ENCODE measurements at regions not wholly inside any gene's neighbourhood (a gene's known extent, or its start where the extent isn't known, plus 50 kb on each side); places are given as distances from the start of the nearest gene placed in this dataset.
A peak's percentile ranks its signal among the peaks of the same experiment; 100 is the strongest.
"Not testable (repeated sequence)": the region's sequence is repeated elsewhere in the genome, so short reads cannot be mapped to it uniquely, and the experiment has no call there.

GRCh38 chr12:76177821-76178220 lies 93.3 kb upstream of the NAP1L1 start:
- Histone ChIP-seq H3K4me3 (ENCODE audit: low read depth, low read length) (no peak overlapping the region), H3K36me3 (ENCODE audit: control insufficient read depth, insufficient read depth, low read length) (no peaks in the 10 kb centered on the region), H3K27me3 (ENCODE audit: control insufficient read depth, insufficient read depth, low read length) (no peaks in the 10 kb centered on the region)
- POLR2A ChIA-PET = no interaction called here
- CTCF ChIA-PET = interaction anchor here (4.3 kb wide), 1 partner anchor 18 kb away, joined by 22 read pairs; no protein-coding TSS in a partner anchor
- TF ChIP-seq CTCF (IDR thresholded peaks at IDR 0.05; ENCODE audit: insufficient read depth, low read depth, low read length) = no peak
- DNase-seq (ENCODE audit: low read depth) = no peak

- DNase-seq (ENCODE audit: low read depth) = no peak
- Histone ChIP-seq H3K36me3 (ENCODE audit: control insufficient read depth, insufficient read depth, low read length) (no peaks in the 10 kb centered on the region), H3K27me3 (ENCODE audit: control insufficient read depth, insufficient read depth, low read length) (no peaks in the 10 kb centered on the region), H3K4me3 (ENCODE audit: low read depth, low read length) (no peak overlapping the region)
- ChIA-PET CTCF (interaction anchor here (0.6 to 4.3 kb wide), 2 partner anchors 18 to 145 kb away, joined by 3 to 22 read pairs; partner anchors contain the start of gene PHLDA1), POLR2A (no interaction called here)
- no peak for TF ChIP-seq CTCF (IDR thresholded peaks at IDR 0.05; ENCODE audit: insufficient read depth, low read depth, low read length)
These were observed 92.5 kb upstream of the NAP1L1 start for GRCh38 chr12:76176940-76177339.

GRCh38 chr12:76175946-76176345 lies 91.5 kb upstream of the NAP1L1 start:
- CTCF ChIA-PET = interaction anchor here (0.9 to 4.3 kb wide), 4 partner anchors 17 to 649 kb away, joined by 3 to 22 read pairs (median 3); partner anchors contain the start of gene BBS10
- POLR2A ChIA-PET = not testable (repeated sequence)

GRCh38 chr12:76173756-76174155 lies 89.3 kb upstream of the NAP1L1 start:
- H3K27me3 ChIP-seq (ENCODE audit: control insufficient read depth, insufficient read depth, low read length) = no peaks in the 10 kb centered on the region
- ChIA-PET POLR2A (no interaction called here), CTCF (no interaction called here)
- TF ChIP-seq CTCF (IDR thresholded peaks at IDR 0.05; ENCODE audit: insufficient read depth, low read depth, low read length) = no peak
- H3K4me3 ChIP-seq (ENCODE audit: low read depth, low read length) = no peak overlapping the region
- no peaks in the 10 kb centered on the region for H3K36me3 ChIP-seq (ENCODE audit: control insufficient read depth, insufficient read depth, low read length)
- no peak for DNase-seq (ENCODE audit: low read depth)

More at GRCh38 chr12:76175946-76176345, 91.5 kb upstream of the NAP1L1 start:
- H3K4me3 ChIP-seq (ENCODE audit: low read depth, low read length); H3K27me3 ChIP-seq (ENCODE audit: control insufficient read depth, insufficient read depth, low read length); DNase-seq (ENCODE audit: low read depth); H3K36me3 ChIP-seq (ENCODE audit: control insufficient read depth, insufficient read depth, low read length): not testable (repeated sequence)

GRCh38 chr12:76158518-76159321 lies 74.2 kb upstream of the NAP1L1 start:
- H3K4me3 ChIP-seq (ENCODE audit: low read depth, low read length) = no peak overlapping the region
- CTCF ChIA-PET = interaction anchor here (0.7 to 4.0 kb wide), 12 partner anchors 9 to 214 kb away, joined by 3 to 22 read pairs (median 3); no protein-coding TSS in a partner anchor

More at GRCh38 chr12:76158518-76159321, 74.2 kb upstream of the NAP1L1 start:
- Histone ChIP-seq H3K36me3 (ENCODE audit: control insufficient read depth, insufficient read depth, low read length) (no peaks in the 10 kb centered on the region), H3K27me3 (ENCODE audit: control insufficient read depth, insufficient read depth, low read length) (no peaks in the 10 kb centered on the region)
- peak; percentile 78 for TF ChIP-seq CTCF (IDR thresholded peaks at IDR 0.05; ENCODE audit: insufficient read depth, low read depth, low read length)
- POLR2A ChIA-PET = no interaction called here
- peak; percentile 56 for DNase-seq (ENCODE audit: low read depth)

Data from BJ (cell line).